ENCODE measurements at regions not wholly inside any gene's neighbourhood (a gene's known extent, or its start where the extent isn't known, plus 50 kb on each side); places are given as distances from the start of the nearest gene placed in this dataset.

DNA sequence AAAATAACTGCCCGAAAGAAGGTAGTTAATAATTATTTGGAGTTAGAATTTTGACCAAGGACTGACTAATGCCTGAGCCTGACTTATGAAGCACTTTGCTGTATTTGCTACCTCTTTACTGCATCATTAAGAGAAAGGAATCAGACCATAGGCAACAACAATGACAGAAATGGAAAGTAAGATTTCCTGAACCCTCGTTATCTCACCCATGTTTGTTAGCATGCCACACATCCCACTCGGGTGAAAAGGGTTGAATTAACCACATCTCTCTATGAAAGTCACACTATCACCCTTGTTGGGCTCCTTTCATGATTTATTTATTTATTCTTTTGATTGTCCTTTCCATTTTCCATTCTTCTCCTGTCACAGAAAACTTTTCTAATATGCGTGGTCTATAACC, 59.6 kb downstream of the OLIG3 start:
- ChIA-PET CTCF (ENCODE audit: partially characterized antibody) (no interaction called here), POLR2A (ENCODE audit: partially characterized antibody) (no interaction called here)
- H4K5ac ChIP-seq (ENCODE audit: insufficient read length, low read depth, low read length): no peak overlapping the region
- H4K91ac ChIP-seq (replicated peaks; ENCODE audit: insufficient read length, low read length): no peak overlapping the region
- no peak overlapping the region for H2BK12ac ChIP-seq (ENCODE audit: low read depth, low read length)
- no peak overlapping the region for H4K8ac ChIP-seq (ENCODE audit: extremely low read depth, insufficient read depth, low read length)
- no peak overlapping the region for H2BK5ac ChIP-seq (ENCODE audit: low read depth, low read length)
- H3K23me2 ChIP-seq (ENCODE audit: low read depth, low read length): no peaks in the 10 kb centered on the region; the same call in 1 of the 2 replicates
- no peaks in the 10 kb centered on the region for H3K9me3 ChIP-seq (ENCODE audit: insufficient read depth in 2 of 2, low read depth in 1 of 2, low read length in 1 of 2)
- H3K27ac ChIP-seq (ENCODE audit: low read depth, low read length): no peak overlapping the region
- H3K23ac ChIP-seq (ENCODE audit: insufficient read length): no peak overlapping the region
- no peak for TF ChIP-seq KDM4A (IDR thresholded peaks at IDR 0.05; ENCODE audit: low read depth, low read length, severe bottlenecking)
- H2AK5ac ChIP-seq (ENCODE audit: low read depth, low read length): no peak overlapping the region
- no peak overlapping the region for H3K56ac ChIP-seq (replicated peaks; ENCODE audit: insufficient read length, low read depth, low read length)
- no peak overlapping the region for H3K9ac ChIP-seq (replicated peaks in 1 of 4; ENCODE audit: extremely low read depth in 1 of 4, low read depth in 3 of 4, low read length in 3 of 4)
- H2AFZ ChIP-seq (ENCODE audit: low read length): no peak overlapping the region
- DNase-seq (ENCODE audit: low read depth in 1 of 2, low spot score in 2 of 2) (no peak), FAIRE-seq (no peak)
- no peaks in the 10 kb centered on the region for H3K79me2 ChIP-seq (ENCODE audit: control insufficient read depth in 1 of 2, insufficient read depth in 2 of 2, low read length in 2 of 2)
- no peak overlapping the region for H2BK120ac ChIP-seq (replicated peaks; ENCODE audit: low read depth, low read length)
- H4K20me1 ChIP-seq (replicated peaks in 1 of 2; ENCODE audit: control insufficient read depth in 1 of 2, insufficient read depth in 2 of 2, low read length in 2 of 2): no peaks in the 10 kb centered on the region
- H3K18ac ChIP-seq (ENCODE audit: extremely low read depth, low read length): no peak overlapping the region
- no peaks in the 10 kb centered on the region for H3K4me1 ChIP-seq (replicated peaks in 1 of 4; ENCODE audit: control insufficient read depth in 3 of 4, insufficient read depth in 4 of 4, low read length in 3 of 4)
- H3K14ac ChIP-seq (ENCODE audit: insufficient read length): no peak overlapping the region
- no peaks in the 10 kb centered on the region for H3K36me3 ChIP-seq (ENCODE audit: control insufficient read depth in 2 of 4, insufficient read depth in 4 of 4, low read length in 3 of 4)
- H2BK20ac ChIP-seq (ENCODE audit: low read length): no peak overlapping the region
- 91% methylated on average over 4 of the region's 4 CpGs; no CpG with 5 or more reads in 1 of the 2 experiments for WGBS, 2 experiments (ENCODE audit: extremely low coverage in 1 of 2, insufficient coverage in 1 of 2, insufficient read length in 1 of 2, insufficient replicate concordance in 2 of 2, low coverage in 1 of 2, low lambda C conversion rate in 2 of 2, missing lambda C conversion rate in 1 of 2)
- no peak overlapping the region for H3K4me2 ChIP-seq (ENCODE audit: insufficient read depth in 1 of 2, low read depth in 2 of 2, low read length in 2 of 2)
- H3K4me3 ChIP-seq (ENCODE audit: extremely low read depth in 1 of 4, insufficient read depth in 2 of 4, low read depth in 3 of 4, low read length in 4 of 4): no peak overlapping the region
- no peaks in the 10 kb centered on the region for H3K79me1 ChIP-seq (ENCODE audit: low read depth, low read length)
- no peak overlapping the region for H3K4ac ChIP-seq (replicated peaks; ENCODE audit: insufficient read length, low read depth, low read length)
- H2BK15ac ChIP-seq (ENCODE audit: low read length): no peak overlapping the region
- no peaks in the 10 kb centered on the region for H3K27me3 ChIP-seq (replicated peaks in 1 of 4; ENCODE audit: control insufficient read depth in 3 of 4, extremely low read depth in 1 of 4, insufficient read depth in 3 of 4, low read length in 3 of 4)

Measured in H1 (cell line).